Subcutaneous abdominal adipose tissue (tissue), 5 donors: ENCODE measurements at regions not wholly inside any gene's neighbourhood (a gene's known extent, or its start where the extent isn't known, plus 50 kb on each side); places are given as distances from the start of the nearest gene placed in this dataset.

Experiments
- H3K27ac ChIP-seq: one replicate; pipeline ENCODE4 v1.7.0; 2013; ENCODE audit warnings: low read depth, mild to moderate bottlenecking, inconsistent platforms, low read length, moderate library complexity
- H3K27me3 ChIP-seq, 5 donors: one replicate each; pipeline ENCODE4 v1.7.0; 2013; ENCODE audit warnings: low read length in 5 of 5, inconsistent platforms in 1 of 5; ENCODE audit not compliant: control insufficient read depth in 5 of 5, insufficient read depth in 4 of 5
- H3K36me3 ChIP-seq, 5 donors: one replicate each; pipeline ENCODE4 v1.7.0; 2013; ENCODE audit warnings: low read length in 5 of 5; ENCODE audit not compliant: control insufficient read depth in 5 of 5, insufficient read depth in 5 of 5
- H3K4me1 ChIP-seq, 5 donors: one replicate each; pipeline ENCODE4 v1.7.0; 2013; ENCODE audit warnings: low read length in 5 of 5, mild to moderate bottlenecking in 3 of 5, moderate library complexity in 1 of 5; ENCODE audit not compliant: control insufficient read depth in 5 of 5, insufficient read depth in 5 of 5
- H3K4me3 ChIP-seq, 5 donors: one replicate each; pipeline ENCODE4 v1.7.0; 2013; ENCODE audit warnings: low read length in 5 of 5, low read depth in 1 of 5
- H3K9ac ChIP-seq, 5 donors: one replicate each; pipeline ENCODE4 v1.7.0; 2013; ENCODE audit warnings: low read length in 5 of 5, mild to moderate bottlenecking in 4 of 5, moderate library complexity in 3 of 5
- H3K9me3 ChIP-seq, 5 donors: one replicate each; pipeline ENCODE4 v1.7.0; 2013; ENCODE audit warnings: low read length in 5 of 5; ENCODE audit not compliant: control insufficient read depth in 5 of 5
- donor health status: healthy.
- donor health status: healthy.
- donor health status: healthy.
- donor health status: healthy.
- donor health status: healthy.

DNA sequence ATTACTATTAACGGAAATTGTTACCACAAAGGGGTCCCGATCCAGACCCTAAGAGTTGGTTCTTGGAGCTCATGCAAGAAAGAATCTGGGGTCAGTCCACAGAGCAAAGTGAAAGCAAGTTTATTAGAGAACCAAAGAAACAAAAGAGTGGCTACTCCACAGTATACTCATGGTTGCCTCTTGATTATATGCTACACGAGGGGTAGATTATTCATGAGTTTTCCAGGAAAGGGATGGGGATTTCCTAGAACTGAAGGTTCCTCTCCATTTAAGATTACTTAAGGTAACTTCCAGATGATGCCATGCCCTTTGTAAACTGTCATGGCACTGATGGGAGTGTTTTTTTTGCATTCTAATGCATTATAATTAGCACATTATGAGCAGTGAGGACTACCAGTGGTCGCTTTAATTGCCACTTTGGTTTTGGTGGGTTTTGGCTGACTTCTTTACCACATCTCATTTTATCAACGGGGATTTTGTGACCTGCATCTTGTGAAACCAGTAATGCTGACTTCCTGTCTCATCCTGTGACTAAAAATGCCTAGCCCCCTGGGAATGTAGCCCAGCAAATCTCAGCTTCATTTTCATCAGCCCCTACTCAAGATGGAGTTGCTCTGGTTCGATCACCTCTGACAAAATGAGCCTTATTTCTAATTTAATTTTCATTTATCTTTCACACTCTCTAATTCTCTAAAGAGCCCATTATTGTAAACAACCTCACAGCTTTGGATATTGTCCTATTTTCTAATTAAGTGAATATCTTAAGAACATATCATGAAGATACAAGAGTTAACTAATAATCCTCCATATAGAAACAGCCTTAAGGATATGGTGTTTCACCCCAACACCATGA, 336.3 kb downstream of the RASEF start:
- no peak overlapping the region for H3K9ac ChIP-seq
- H3K27ac ChIP-seq, result no peak overlapping the region

DNA sequence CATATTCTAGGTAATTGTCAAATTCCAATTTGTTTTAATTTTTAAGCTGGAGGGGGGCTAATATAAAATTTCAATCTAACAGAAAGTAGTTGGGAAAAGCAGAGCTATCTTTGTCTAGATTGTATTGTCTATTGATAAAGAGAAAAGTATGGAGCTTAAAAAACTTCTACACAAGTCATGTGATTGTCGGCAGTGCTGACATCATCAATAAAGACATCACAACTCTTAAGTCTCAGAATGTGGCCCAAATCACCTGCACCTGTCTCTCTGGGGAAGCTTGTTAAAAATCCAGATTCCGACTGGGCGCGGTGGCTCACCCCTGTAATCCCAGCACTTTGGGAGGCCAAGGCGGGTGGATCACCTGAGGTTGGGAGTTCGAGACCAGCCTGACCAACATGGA, 333.8 kb downstream of the RASEF start:
- H3K27me3 ChIP-seq, result no peaks in the 10 kb centered on the region
- H3K36me3 ChIP-seq, result no peaks in the 10 kb centered on the region
- no peaks in the 10 kb centered on the region for H3K9me3 ChIP-seq
- no peaks in the 10 kb centered on the region for H3K4me1 ChIP-seq
- no peak overlapping the region for H3K27ac ChIP-seq
- H3K4me3 ChIP-seq, result no peak overlapping the region
- no peak overlapping the region for H3K9ac ChIP-seq

More for the DNA sequence above, 336.3 kb downstream of the RASEF start:
- Histone ChIP-seq H3K9me3 (no peaks in the 10 kb centered on the region), H3K27me3 (no peaks in the 10 kb centered on the region), H3K4me3 (no peak overlapping the region), H3K36me3 (no peaks in the 10 kb centered on the region), H3K4me1 (no peaks in the 10 kb centered on the region)

DNA sequence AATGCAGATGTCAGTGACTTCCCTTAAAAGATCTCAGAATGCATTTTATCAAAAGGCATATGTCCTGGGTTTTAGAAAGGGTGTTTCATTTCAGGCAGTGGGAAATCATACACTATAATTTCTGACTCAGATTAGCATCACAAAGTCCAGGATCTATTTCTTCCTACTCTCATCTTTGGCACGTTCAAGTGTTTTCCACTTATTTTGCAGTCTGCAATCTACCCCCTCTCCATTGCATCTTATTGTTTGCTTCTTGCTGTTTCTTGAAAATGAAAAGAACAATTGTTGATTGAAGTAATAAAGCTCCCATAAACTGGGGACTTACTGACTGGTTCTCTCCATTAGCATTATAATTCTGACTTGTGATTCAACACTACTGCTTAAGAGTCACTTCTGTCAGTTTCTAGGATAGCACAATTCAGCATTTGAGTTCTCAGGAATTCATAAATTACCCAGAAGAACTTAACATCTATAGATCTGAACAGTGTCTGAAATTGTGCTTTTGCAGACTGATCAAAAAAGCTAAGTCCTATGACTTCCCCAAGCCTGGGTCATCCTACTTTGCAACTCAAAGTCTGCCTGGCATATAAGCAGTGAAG, 332.9 kb downstream of the RASEF start:
- no peaks in the 10 kb centered on the region for H3K36me3 ChIP-seq
- no peak overlapping the region for H3K4me3 ChIP-seq
- no peaks in the 10 kb centered on the region for H3K27me3 ChIP-seq
- no peaks in the 10 kb centered on the region for H3K4me1 ChIP-seq
- no peak overlapping the region for H3K9ac ChIP-seq
- no peak overlapping the region for H3K27ac ChIP-seq
- no peaks in the 10 kb centered on the region for H3K9me3 ChIP-seq

DNA sequence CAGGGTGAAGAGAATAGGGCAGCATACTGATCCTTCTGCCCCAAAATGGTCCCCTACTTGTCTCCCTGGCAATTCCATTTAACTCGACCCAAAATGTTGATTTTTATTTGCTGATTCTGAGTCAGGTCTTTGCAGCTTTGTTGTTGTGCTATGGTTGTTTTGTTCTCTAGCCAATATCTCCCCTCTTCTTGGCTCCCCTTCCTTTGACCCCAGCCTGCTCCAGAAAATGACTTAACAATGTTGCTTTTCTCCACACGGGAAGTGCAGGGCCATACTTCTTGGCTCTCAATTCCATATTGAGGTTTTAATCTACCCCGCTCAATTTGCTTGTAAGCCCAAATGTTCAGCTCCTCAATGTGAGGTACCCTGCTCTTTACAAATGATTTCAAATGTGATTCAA, 330.0 kb downstream of the RASEF start:
- Histone ChIP-seq H3K4me3 (no peak overlapping the region), H3K36me3 (no peaks in the 10 kb centered on the region), H3K27ac (no peak overlapping the region), H3K9ac (no peak overlapping the region), H3K27me3 (no peaks in the 10 kb centered on the region), H3K9me3 (no peaks in the 10 kb centered on the region), H3K4me1 (no peaks in the 10 kb centered on the region)

DNA sequence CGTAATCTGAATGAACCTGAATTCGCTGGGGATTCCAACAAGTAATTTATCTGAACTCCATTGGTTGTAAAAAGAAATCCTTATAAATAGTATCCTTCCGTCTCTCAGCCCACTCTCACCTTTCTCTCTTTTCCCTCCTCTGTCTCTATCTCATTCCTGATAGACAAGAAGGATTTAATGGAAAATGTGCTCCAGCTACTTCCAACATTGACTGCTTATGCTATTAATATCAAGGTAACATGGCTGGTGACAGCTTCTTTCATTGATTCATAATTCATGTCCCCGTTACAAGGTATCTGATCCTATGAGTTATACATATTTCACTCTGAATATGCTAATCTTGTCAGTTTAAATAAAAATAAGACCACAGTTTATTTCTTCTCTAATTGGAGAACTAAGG, 326.8 kb downstream of the RASEF start:
- no peaks in the 10 kb centered on the region for H3K4me1 ChIP-seq
- no peaks in the 10 kb centered on the region for H3K36me3 ChIP-seq
- no peak overlapping the region for H3K4me3 ChIP-seq
- no peak overlapping the region for H3K27ac ChIP-seq
- no peak overlapping the region for H3K9ac ChIP-seq
- H3K9me3 ChIP-seq, result no peaks in the 10 kb centered on the region
- H3K27me3 ChIP-seq, result no peaks in the 10 kb centered on the region

DNA sequence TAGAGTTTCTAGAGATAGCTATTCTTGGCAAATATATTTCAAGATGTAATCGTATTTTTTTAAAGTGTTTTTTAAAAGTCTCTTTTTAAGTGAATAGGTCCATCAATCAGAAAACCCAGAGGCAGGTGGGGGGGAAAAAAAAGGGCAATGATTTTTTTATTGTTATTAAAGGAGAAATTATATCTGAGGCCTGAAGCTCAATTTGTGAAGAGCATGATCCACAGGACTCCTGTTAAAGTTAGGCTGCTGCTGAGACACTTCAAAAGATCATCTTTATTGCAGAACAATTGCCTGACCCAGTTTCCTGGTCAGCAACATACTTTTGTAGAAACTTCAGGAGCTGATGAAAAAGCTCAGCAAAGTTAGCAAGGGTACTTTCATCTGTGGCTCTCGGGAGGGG, 326.2 kb downstream of the RASEF start:
- no peak overlapping the region for H3K9ac ChIP-seq
- no peak overlapping the region for H3K4me3 ChIP-seq

DNA sequence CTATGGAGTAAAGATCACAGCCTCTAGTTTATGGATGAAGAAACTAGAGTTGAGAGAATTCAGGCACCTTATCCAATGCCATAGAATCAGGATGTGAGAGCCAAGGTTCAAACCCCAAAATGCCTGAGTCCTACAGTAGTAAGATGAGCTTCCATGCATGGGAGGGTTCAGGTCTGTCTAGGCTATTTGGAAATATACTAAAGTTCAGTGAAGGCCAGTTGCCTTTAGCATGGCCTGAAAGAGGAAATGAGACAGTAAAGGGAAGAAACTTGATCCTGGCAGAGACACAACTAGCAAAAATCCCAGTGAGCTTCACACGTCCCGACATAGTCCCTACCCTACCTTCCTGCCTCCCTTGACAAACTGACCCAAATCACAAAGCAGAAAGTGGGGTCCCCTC, 317.0 kb downstream of the RASEF start:
- no peaks in the 10 kb centered on the region for H3K4me1 ChIP-seq
- no peak overlapping the region for H3K27ac ChIP-seq
- H3K36me3 ChIP-seq, result no peaks in the 10 kb centered on the region
- H3K27me3 ChIP-seq, result no peaks in the 10 kb centered on the region
- no peaks in the 10 kb centered on the region for H3K9me3 ChIP-seq
- no peak overlapping the region for H3K4me3 ChIP-seq
- H3K9ac ChIP-seq, result no peak overlapping the region

More for the DNA sequence above, 326.2 kb downstream of the RASEF start:
- Histone ChIP-seq H3K27me3 (no peaks in the 10 kb centered on the region), H3K27ac (no peak overlapping the region), H3K36me3 (no peaks in the 10 kb centered on the region), H3K9me3 (no peaks in the 10 kb centered on the region), H3K4me1 (no peaks in the 10 kb centered on the region)

DNA sequence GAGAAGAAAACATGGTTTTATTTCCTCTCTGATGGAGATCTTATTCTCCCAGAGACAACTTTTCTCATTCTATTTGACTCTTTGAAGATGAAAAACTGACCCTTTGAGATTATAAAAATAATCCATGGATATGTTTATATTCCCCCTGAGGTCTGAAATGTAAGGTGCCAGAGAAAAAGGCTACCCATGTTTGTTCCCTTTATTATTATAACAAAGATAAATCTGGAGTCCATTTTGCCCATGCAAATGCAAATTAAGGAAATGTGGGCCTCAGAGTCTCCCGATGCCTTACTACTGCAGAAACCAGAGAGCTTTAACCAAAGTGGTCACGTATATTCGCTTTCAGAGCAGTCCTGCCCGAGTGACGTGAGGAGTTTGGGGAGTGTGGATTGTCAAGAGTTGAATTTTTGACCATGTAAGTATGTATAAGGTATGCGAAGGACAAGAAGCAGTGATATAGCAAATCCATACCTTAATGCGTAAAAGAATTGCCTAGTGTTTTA, 312.5 kb downstream of the RASEF start:
- no peaks in the 10 kb centered on the region for H3K4me1 ChIP-seq
- no peaks in the 10 kb centered on the region for H3K27me3 ChIP-seq
- H3K9me3 ChIP-seq, result no peaks in the 10 kb centered on the region
- H3K9ac ChIP-seq, result no peak overlapping the region
- no peaks in the 10 kb centered on the region for H3K36me3 ChIP-seq
- H3K27ac ChIP-seq, result no peak overlapping the region
- H3K4me3 ChIP-seq, result no peak overlapping the region

DNA sequence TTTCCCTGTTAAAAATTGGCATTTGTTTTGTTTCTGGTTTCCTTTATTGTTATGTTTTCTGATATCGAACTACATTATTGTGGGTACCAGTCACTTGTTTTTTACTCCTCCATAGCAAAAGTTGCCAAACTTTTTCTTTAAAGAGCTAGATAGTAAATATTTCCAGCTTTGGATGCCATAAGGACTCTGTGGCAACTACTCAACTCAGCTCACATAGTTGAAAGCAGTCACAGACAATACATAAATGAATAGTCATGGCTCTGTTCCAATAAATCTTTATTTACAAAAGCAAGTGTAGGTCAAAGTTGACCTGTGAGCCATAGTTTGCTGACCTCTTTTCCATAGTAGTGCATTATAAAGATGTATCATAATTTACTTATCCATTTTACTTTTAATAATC, 305.0 kb downstream of the RASEF start:
- Histone ChIP-seq H3K9me3 (no peaks in the 10 kb centered on the region), H3K9ac (no peak overlapping the region), H3K27me3 (no peaks in the 10 kb centered on the region), H3K4me1 (no peaks in the 10 kb centered on the region), H3K27ac (no peak overlapping the region), H3K36me3 (no peaks in the 10 kb centered on the region), H3K4me3 (no peak overlapping the region)

DNA sequence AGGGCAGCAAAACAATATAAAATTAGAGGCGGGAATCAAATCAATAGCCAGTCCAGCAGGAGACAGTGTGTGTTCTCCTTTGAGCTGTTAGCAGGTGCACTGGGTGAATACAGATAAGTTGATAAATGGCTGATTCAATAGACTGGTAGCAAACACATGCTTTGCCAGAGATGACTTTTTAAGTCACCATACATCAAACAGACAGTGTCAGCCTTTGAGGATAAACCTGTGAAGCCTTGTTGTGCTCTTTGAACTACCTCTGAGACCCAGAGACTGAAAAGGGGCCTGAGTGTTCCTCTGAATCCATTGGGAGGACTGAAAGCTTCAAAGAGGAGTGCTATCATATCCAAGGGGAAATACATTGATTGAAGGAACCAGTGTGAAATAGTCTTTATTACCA, 301.9 kb downstream of the RASEF start:
- no peak overlapping the region for H3K27ac ChIP-seq
- H3K27me3 ChIP-seq, result no peaks in the 10 kb centered on the region
- H3K4me3 ChIP-seq, result no peak overlapping the region
- H3K9ac ChIP-seq, result no peak overlapping the region
- no peaks in the 10 kb centered on the region for H3K4me1 ChIP-seq
- no peaks in the 10 kb centered on the region for H3K9me3 ChIP-seq
- H3K36me3 ChIP-seq, result no peaks in the 10 kb centered on the region
